Ishikawa (cell line): ENCODE measurements at regions not wholly inside any gene's neighbourhood (a gene's known extent, or its start where the extent isn't known, plus 50 kb on each side); places are given as distances from the start of the nearest gene placed in this dataset.

Experiments used
- EGR1 ChIP-seq: IDR thresholded peaks from 2 replicates; pipeline ENCODE4 v1.6.1; 2012
- EP300 ChIP-seq: IDR thresholded peaks from 2 replicates; pipeline ENCODE4 v1.6.1; 2012; ENCODE audit warnings: borderline replicate concordance
- NFIC ChIP-seq: IDR thresholded peaks from 2 replicates; pipeline ENCODE4 v1.6.1; 2012
- RAD21 ChIP-seq: IDR thresholded peaks from 2 replicates; pipeline ENCODE4 v1.6.1; 2012; ENCODE audit warnings: low read depth

DNA sequence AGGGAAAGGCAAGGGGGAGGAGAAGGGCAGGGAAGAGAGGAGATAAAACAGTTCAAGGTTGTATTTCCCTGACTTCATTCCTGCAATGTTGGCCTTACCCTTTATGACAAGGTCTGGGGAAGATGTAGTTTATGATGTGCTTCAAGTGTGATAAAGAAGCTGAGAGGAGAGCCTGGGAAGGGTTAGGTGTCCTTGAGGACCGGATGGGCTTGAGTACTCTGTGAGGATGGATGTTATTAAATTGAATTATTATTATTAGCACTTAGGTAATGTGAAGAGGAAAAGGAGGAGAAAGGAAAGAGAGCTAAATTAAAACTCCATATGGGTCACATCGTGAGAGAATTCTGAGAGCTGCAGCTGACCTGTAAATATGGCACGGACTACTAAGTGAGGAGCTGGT lies 719.4 kb upstream of the CELF4 start:
- TF ChIP-seq RAD21: no peak
- TF ChIP-seq NFIC: no peak
- no peak for TF ChIP-seq EGR1
- TF ChIP-seq EP300: no peak
